Large intestine (tissue), 3 donors: ENCODE measurements at regions not wholly inside any gene's neighbourhood (a gene's known extent, or its start where the extent isn't known, plus 50 kb on each side); places are given as distances from the start of the nearest gene placed in this dataset.

ENCODE experiments used
- DNase-seq, 2 donors: peaks; one replicate each; pipeline versions ENCODE4 v3.0.0 to v3.0.0-alpha.2; 2013
- H3K27ac ChIP-seq: one replicate; pipeline ENCODE4 v1.5.1; 2013; ENCODE audit warnings: low read length
- H3K27me3 ChIP-seq: 2 replicates; pipeline ENCODE4 v1.6.1; 2013; ENCODE audit warnings: low read length; ENCODE audit not compliant: control insufficient read depth, insufficient read depth
- H3K36me3 ChIP-seq: 2 replicates; pipeline ENCODE4 v1.6.1; 2013; ENCODE audit warnings: low read length; ENCODE audit not compliant: control insufficient read depth, insufficient read depth
- H3K4me1 ChIP-seq: one replicate; pipeline ENCODE4 v1.6.1; 2013; ENCODE audit warnings: low read length; ENCODE audit not compliant: control insufficient read depth, insufficient read depth
- H3K4me3 ChIP-seq: one replicate; pipeline ENCODE4 v1.5.1; 2013; ENCODE audit warnings: low read length
- H3K9me3 ChIP-seq: one replicate; pipeline ENCODE4 v1.6.1; 2013; ENCODE audit warnings: mild to moderate bottlenecking, low read depth, low read length, moderate library complexity; ENCODE audit not compliant: control insufficient read depth
- WGBS: methylation state at CpG from one replicate; pipeline ENCODE4 v1.1.5; 2013; ENCODE audit warnings: low lambda C conversion rate; ENCODE audit not compliant: insufficient coverage; 5-methylcytosine and 5-hydroxymethylcytosine counted together

DNA sequence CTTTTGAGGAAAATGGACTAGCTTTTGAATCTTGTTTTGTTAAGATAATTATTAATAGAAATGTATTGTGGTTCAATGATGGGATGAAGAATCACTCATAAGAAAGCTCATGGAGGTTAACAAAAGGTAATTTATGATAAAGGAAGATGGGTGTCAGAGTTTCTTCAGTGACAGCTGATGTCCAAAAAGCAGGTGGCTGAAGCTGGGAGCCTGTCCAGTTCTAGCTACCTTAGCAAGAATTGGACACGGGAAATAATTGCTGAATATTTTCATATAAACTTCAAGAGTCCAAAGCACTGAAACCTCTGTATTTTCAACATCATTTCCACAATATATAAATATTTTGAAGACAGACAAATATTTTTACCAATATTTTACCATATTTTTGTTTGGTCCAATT lies 1505.8 kb upstream of the SLC39A10 start:
- Histone ChIP-seq H3K9me3 (no peaks in the 10 kb centered on the region), H3K36me3 (no peaks in the 10 kb centered on the region), H3K27ac (no peak overlapping the region), H3K27me3 (no peaks in the 10 kb centered on the region), H3K4me3 (no peak overlapping the region), H3K4me1 (no peaks in the 10 kb centered on the region)
- no peak for DNase-seq
- WGBS: no CpG with 5 or more reads among the region's 1 CpG

DNA sequence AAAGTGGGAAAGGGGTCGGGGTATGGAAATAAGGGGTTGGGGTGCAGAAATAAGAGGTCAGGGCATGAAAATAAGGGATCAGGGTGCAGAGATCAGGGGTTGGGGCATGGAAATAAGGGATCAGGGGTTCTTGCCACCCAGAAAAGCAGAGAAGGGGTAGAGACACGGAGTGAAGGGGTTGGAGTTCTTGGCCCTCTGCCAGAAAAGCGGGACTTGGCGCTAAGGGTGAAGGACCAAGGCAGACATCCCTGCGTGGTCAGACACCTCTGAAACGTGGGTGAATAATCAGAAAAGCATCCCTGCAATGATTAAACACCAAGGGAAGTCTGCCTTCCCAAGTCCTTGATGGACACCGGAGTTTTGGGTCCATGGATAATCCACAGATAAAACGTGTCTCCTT lies 1521.6 kb upstream of the SLC39A10 start:
- H3K36me3 ChIP-seq: no peaks in the 10 kb centered on the region
- 88% methylated on average over 2 of the region's 8 CpGs for WGBS
- no peak overlapping the region for H3K4me3 ChIP-seq

DNA sequence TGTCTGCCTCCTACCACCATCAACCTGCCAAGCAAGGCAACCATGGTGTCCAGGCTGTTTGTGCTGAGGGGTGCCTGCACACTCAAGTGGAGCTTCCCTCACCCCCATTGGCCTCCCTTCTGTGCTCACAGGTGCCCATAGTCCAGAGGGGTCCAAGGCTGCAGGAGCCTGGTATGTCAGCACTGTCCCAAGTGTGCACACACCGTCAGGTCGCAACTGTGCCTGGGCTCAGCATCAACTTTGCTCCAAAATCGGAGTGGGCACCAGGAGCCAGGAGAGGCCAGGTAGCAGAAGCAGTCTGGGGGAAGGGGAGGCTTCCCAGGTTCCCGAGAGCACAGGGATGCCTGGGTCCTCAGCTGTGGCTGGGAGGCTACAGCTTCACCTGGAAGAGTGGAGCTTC lies 1528.2 kb upstream of the SLC39A10 start:
- DNase-seq: no peak
- Histone ChIP-seq H3K9me3 (peaks cover 3% of the 10 kb centered on the region), H3K4me1 (no peaks in the 10 kb centered on the region), H3K4me3 (no peak overlapping the region), H3K36me3 (no peaks in the 10 kb centered on the region), H3K27me3 (no peaks in the 10 kb centered on the region), H3K27ac (no peak overlapping the region)
- WGBS: no CpG with 5 or more reads among the region's 4 CpGs

More for the DNA sequence above, 1521.6 kb upstream of the SLC39A10 start:
- Histone ChIP-seq H3K9me3 (no peaks in the 10 kb centered on the region), H3K27me3 (no peaks in the 10 kb centered on the region), H3K4me1 (no peaks in the 10 kb centered on the region), H3K27ac (no peak overlapping the region)
- DNase-seq: no peak

DNA sequence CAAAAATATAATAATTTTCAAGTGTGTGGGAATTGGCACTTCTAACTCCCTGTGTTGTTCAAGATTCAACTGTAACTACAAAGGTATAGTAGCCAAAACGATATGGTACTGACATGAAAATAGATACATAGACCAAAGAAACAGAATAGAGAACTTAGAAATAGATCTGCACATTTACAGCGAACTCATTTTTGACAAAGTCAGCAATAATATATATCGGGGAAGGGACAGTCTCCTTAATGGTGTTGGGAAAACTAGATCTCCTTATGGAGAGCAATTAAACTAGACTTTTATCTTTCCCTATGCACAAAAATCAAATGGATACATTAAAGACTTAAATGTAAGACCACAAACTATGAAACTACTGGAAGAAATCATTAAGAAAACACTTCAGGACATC lies 1530.6 kb upstream of the SLC39A10 start:
- WGBS: 85% methylated on average over 2 of the region's 3 CpGs
- Histone ChIP-seq H3K9me3 (peaks cover 3% of the 10 kb centered on the region), H3K27me3 (no peaks in the 10 kb centered on the region), H3K36me3 (no peaks in the 10 kb centered on the region), H3K4me1 (no peaks in the 10 kb centered on the region), H3K4me3 (no peak overlapping the region), H3K27ac (no peak overlapping the region)
- no peak for DNase-seq

DNA sequence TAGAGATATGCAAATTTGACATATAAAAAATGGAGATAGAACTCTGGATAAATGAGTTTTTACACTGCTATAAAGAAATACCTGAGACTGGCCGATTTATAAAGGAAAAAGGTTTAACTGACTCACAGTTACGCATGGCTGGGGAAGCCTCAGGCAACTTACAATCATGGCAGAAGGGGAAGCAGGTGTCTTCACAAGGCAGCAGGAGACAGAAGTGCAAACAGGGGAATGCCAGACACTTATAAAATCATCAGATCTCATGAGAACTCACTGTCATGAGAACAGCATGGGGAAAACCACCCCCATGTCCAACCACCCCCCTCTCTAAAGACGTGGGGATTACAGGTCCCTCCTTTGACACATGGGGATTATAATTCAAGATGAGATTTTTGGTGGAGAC lies 1540.2 kb upstream of the SLC39A10 start:
- Histone ChIP-seq H3K4me3 (no peak overlapping the region), H3K27ac (no peak overlapping the region), H3K9me3 (no peaks in the 10 kb centered on the region), H3K4me1 (no peaks in the 10 kb centered on the region), H3K36me3 (no peaks in the 10 kb centered on the region), H3K27me3 (no peaks in the 10 kb centered on the region)
- no CpG with 5 or more reads among the region's 3 CpGs for WGBS
- DNase-seq: no peak

DNA sequence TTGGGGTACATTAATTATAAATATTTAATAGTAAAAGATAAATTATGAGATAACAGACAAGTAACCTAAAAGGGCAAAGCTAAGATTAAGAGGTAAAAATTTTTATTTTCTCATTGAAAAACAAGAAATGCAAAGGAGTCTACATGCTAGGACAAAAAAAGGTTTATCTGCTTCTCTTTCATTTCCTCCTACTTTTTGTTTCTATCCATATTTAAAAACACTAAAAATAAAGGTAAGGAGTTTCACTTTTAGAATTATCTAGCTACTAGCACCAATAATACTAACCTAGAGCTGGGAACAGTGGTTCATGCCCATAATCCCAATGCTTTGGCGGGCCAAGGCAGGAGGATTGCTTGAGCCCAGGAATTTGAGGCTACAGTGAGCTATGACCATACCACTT lies 1551.7 kb upstream of the SLC39A10 start:
- H3K4me1 ChIP-seq: no peaks in the 10 kb centered on the region
- H3K27ac ChIP-seq: no peak overlapping the region
- H3K4me3 ChIP-seq: no peak overlapping the region
- no peak for DNase-seq
- no peaks in the 10 kb centered on the region for H3K27me3 ChIP-seq
- H3K36me3 ChIP-seq: no peaks in the 10 kb centered on the region
- H3K9me3 ChIP-seq: no peaks in the 10 kb centered on the region
- no CpG with 5 or more reads among the region's 1 CpG for WGBS

DNA sequence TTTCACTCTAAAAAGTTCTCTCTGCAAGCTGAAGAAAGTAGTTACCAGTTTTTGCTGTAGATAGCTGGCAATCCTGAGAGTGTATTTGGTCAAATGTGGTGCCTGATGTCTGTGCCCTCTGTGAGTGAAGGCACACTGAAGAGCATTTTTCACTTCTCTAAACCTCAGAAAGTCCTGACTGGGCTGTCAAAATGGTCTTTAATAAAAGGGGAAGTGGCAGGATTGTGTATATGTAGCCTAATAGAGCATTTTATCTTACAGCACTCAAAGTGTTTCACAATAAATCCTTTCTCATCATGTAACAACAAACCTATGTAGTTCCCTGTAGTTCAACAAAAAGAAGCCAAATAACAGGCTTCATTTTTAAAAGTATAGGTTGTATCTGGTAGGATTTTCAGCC lies 1552.3 kb upstream of the SLC39A10 start:
- no peaks in the 10 kb centered on the region for H3K4me1 ChIP-seq
- H3K9me3 ChIP-seq: no peaks in the 10 kb centered on the region
- no peak overlapping the region for H3K4me3 ChIP-seq
- H3K36me3 ChIP-seq: no peaks in the 10 kb centered on the region
- no peak overlapping the region for H3K27ac ChIP-seq
- H3K27me3 ChIP-seq: no peaks in the 10 kb centered on the region
- peak in 1 of 2 donors; percentile 1 for DNase-seq

DNA sequence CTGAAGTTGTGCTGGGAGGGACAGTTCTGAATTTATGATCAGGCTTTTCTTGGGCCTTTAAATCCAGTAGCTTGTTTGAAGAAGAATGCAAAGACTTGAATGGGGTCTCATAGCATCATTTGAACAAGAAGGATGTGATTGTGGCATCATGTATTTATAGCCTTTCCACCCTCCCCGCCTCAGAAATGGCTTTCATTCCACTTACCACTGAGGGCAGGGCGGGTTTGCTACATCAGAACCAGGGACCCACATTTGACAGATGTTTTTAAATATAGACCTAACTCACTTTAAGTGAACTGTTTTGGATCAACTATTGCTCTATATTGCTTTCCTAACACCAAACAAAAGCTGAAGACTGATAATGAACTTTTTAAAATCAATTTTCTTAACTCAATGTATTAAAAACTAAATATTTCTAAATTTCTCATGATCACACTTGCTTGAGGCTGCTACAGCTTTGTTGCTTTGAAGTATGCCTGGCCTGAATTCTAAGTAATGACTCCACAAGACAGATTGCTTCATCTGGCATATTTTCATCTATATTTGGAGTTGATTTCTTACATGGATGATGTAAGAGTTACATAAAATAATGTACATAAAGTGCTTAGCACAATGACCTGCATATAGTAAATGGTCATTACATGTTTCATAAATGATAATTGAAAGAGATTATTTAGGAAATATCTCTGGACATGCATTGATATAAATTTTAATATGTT lies 1552.9 kb upstream of the SLC39A10 start:
- no peaks in the 10 kb centered on the region for H3K9me3 ChIP-seq
- no peaks in the 10 kb centered on the region for H3K27me3 ChIP-seq
- WGBS: no CpG with 5 or more reads among the region's 2 CpGs
- no peak overlapping the region for H3K4me3 ChIP-seq
- no peak overlapping the region for H3K27ac ChIP-seq
- no peak for DNase-seq
- no peaks in the 10 kb centered on the region for H3K4me1 ChIP-seq
- H3K36me3 ChIP-seq: no peaks in the 10 kb centered on the region

DNA sequence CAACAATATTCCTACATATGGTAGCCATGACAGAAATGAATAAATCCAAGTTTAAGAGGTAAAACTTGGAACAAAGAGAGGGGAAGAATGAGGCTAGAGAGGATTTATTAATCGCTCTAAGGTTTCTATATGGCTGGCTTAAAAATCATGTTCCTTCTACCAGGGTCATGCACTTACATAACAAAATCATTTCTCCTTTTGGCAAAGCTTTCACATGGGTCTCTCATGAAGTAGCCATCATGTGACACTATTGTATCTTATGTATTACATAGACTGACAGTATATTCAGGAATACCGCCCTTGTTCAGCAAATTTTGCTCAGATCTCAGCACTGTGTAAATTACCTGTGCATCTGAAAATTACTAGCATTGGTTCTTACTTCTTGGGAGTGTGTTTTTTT lies 1554.5 kb upstream of the SLC39A10 start:
- no peak overlapping the region for H3K27ac ChIP-seq
- no peaks in the 10 kb centered on the region for H3K9me3 ChIP-seq
- DNase-seq: no peak
- H3K4me3 ChIP-seq: no peak overlapping the region
- no CpG with 5 or more reads among the region's 2 CpGs for WGBS
- no peaks in the 10 kb centered on the region for H3K36me3 ChIP-seq
- no peaks in the 10 kb centered on the region for H3K27me3 ChIP-seq
- no peaks in the 10 kb centered on the region for H3K4me1 ChIP-seq

DNA sequence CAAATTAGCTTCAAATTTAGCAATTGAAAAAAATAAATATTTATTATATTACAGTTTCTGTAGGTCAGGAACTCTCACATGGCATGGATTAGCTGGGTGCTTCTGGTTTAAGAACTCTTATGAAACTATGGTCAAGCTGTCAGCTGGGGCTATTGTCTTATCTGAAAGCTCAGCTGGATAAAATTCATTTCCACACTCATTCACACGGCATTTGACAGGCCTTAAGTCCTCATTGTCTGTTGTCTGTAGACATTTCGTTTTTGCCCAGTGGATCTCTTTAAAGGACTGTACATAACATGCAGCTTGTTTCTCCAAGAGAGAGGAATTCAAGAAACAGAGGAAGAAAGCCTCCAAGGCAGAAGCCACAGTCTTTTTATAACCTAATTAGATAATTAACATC lies 1556.8 kb upstream of the SLC39A10 start:
- Histone ChIP-seq H3K27me3 (no peaks in the 10 kb centered on the region), H3K4me3 (no peak overlapping the region), H3K4me1 (no peaks in the 10 kb centered on the region), H3K36me3 (no peaks in the 10 kb centered on the region), H3K27ac (no peak overlapping the region), H3K9me3 (no peaks in the 10 kb centered on the region)
- WGBS: no CpG with 5 or more reads among the region's 2 CpGs
- DNase-seq: no peak

DNA sequence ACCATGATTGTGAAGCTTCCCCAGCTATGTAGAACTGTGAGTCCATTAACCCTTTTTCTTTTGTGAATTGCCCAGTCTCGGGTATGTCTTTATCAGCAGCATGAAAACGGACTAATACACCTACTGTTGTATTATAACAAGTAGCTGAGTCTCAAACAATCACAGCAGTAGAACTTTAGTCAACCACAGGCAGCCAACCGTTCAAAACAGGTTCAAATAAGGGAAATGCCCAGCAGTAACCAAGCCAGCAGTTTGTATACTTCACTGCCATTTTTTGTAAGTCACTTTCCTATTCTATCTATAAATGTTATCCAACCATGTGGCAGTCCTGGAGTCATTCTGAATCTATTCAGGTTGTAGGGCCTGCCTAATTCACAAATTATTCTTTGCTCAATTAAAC lies 1560.6 kb upstream of the SLC39A10 start:
- no peak overlapping the region for H3K27ac ChIP-seq
- no CpG with 5 or more reads among the region's 3 CpGs for WGBS
- no peaks in the 10 kb centered on the region for H3K4me1 ChIP-seq
- no peaks in the 10 kb centered on the region for H3K27me3 ChIP-seq
- DNase-seq: no peak
- no peaks in the 10 kb centered on the region for H3K36me3 ChIP-seq
- H3K4me3 ChIP-seq: no peak overlapping the region
- H3K9me3 ChIP-seq: no peaks in the 10 kb centered on the region
